ACHN (cell line): ENCODE measurements at regions not wholly inside any gene's neighbourhood (a gene's known extent, or its start where the extent isn't known, plus 50 kb on each side); places are given as distances from the start of the nearest gene placed in this dataset.

Experiments used
- DNase-seq: peaks from one replicate; pipeline ENCODE4 v3.0.0-alpha.2; 2015
- in situ Hi-C: cut with HindIII; loops from 2 replicates; pipeline ENCODE4 v1.10.0; 2017; ENCODE audit warnings: low sequenced_read_pairs, low pct_ligation_motif_present, low pct_unique_long_range_greater_than_20kb

DNA sequence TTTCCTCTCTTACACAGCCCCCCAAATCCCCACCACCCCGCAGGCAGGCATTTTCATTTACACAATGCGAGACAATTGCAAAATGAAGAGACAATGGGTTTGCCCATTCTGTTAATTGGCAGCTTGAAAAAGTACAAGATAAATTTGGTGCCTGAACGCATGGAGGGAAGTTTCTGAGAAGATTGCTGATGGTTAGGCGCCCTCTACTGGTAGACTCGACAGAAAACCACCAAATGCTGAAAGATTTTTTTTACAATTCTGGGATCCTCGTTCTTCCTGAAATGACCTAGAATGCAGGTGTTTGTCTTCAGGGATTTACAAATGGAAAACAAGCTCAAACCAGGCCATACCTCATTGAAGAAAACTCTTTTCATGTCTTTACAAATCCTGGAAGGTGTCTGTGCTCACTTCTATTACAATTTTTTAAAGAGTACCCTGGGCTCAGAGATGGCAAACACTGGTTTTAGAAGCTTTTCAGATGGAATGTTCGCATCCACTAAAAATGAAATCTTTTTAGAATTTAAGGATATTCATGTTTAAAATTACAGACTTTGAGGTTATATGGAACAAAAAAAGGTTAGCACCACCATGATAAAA, 338.5 kb downstream of the PMP22 start:
- DNase-seq: peak; percentile 61
- in situ Hi-C loops: no loop called here

- DNase-seq: no peak
- in situ Hi-C loops: no loop called here
Observed at GRCh38 chr17:14926073-14926472, 339.1 kb downstream of the PMP22 start.

- in situ Hi-C loops: no loop called here
- no peak for DNase-seq
Observed at GRCh38 chr17:14925498-14925897, 339.6 kb downstream of the PMP22 start.

DNA sequence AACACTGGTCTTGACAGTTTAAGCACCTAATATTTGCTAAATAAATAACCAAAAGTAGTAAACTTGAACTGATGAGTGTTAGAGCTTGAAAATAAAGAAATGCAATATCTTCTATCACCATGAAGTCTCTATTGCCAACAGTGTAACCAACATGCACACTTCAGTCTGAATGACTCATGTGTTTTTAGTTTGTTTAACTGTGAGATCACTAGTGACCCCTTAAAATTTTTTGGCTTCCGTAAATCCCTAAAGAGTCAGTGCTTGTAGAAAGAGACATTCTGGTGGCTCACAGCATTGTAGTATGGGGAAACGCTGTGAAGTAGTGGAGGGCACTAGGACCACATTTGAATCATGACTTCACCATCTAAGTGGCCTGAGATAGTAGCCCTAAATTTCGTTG, 341.1 kb downstream of the PMP22 start:
- in situ Hi-C loops: no loop called here

GRCh38 chr17:14922411-14922810, 342.7 kb downstream of the PMP22 start:
- in situ Hi-C loops: no loop called here
- DNase-seq: no peak

More for the DNA sequence above, 341.1 kb downstream of the PMP22 start:
- no peak for DNase-seq

DNA sequence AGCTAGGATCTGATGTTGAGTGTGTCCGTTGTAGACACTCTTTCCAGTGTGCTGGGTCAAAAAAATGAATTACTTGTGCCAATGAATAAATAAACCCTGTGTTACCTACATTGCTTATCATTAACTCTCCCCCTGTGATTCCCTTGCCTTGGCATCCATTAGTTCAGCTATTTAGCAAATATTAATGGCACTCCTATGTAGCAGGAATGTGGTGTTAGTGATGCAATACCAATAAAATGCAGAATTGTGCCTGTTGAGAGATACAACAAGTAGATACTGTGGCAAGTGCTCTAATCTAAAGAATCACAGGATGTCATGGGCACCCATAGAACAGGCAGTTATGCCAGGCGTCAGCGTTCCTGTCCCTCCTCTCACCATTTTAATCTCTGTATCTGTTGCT, 343.2 kb downstream of the PMP22 start:
- no peak for DNase-seq
- in situ Hi-C loops: no loop called here

GRCh38 chr17:14919631-14920213, 345.4 kb downstream of the PMP22 start:
- in situ Hi-C loops: no loop called here
- no peak for DNase-seq

GRCh38 chr17:14919094-14919493, 346.0 kb downstream of the PMP22 start:
- no peak for DNase-seq
- in situ Hi-C loops: no loop called here

DNA sequence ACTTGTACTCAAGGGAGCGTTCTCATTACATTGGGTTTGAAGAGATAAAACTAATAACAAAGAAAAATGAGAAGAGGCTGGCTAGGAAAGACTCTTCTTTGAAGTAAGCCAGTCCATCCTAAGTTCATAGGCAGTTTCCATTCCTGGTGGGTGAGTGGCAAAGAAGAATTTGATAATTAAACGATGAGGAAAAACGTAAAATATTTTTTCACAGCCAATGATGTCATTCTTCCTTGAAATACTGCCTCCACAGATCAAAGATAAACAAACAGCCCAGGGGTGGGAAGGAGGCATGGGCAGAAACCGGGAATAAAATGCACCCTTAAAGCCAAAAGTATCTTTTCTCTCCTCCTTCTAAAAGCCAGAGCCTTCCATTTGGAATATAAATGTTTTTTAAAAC, 346.6 kb downstream of the PMP22 start:
- in situ Hi-C loops: no loop called here
- DNase-seq: no peak

- in situ Hi-C loops: no loop called here
- DNase-seq: no peak
Observed at GRCh38 chr17:14910916-14911315, 354.2 kb downstream of the PMP22 start.

DNA sequence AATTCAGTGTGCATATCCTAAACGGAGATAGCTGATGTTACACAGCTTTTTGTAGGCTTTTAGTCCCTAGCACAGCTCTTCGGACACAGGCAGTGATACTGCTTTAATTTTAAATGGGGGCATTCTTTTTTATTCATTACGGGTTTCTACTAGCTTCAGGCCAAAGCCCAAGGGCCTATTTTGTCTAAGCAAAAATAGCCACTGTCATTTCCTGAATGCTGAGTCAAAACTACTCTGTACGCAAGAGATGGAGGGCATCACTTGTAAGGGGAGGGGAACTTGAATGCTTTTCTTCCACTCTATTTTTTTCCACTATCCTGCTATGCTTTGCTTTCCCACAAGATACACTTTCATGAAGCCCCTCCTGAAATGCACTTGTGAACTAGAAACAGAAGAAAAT, 360.7 kb downstream of the PMP22 start:
- in situ Hi-C loops: no loop called here
- DNase-seq: no peak

- in situ Hi-C loops: no loop called here
- DNase-seq: no peak
Observed at GRCh38 chr17:14903854-14904253, 361.3 kb downstream of the PMP22 start.

GRCh38 chr17:14902803-14903202, 362.3 kb downstream of the PMP22 start:
- in situ Hi-C loops: no loop called here
- no peak for DNase-seq

DNA sequence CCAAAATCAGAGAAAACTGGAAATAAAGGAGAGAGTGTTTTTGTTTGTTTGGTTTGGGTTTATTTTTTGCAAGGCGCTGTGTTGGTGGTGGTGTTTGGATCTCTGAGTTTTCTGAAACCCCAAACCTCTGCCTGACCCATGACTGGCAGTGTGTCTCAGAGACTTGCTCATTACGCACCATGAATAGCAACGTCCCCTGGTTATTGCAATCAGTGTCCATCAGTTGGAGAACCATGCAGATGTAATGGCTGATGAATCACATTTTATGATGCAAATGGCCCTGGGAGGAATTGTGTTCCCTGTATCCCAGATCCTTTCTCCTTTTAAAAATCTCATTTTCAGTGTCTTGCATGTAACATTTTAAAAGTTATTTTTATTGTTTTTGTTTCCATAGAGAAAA, 362.8 kb downstream of the PMP22 start:
- in situ Hi-C loops: no loop called here
- DNase-seq: no peak

GRCh38 chr17:14901376-14901775, 363.8 kb downstream of the PMP22 start:
- DNase-seq: no peak
- in situ Hi-C loops: no loop called here

DNA sequence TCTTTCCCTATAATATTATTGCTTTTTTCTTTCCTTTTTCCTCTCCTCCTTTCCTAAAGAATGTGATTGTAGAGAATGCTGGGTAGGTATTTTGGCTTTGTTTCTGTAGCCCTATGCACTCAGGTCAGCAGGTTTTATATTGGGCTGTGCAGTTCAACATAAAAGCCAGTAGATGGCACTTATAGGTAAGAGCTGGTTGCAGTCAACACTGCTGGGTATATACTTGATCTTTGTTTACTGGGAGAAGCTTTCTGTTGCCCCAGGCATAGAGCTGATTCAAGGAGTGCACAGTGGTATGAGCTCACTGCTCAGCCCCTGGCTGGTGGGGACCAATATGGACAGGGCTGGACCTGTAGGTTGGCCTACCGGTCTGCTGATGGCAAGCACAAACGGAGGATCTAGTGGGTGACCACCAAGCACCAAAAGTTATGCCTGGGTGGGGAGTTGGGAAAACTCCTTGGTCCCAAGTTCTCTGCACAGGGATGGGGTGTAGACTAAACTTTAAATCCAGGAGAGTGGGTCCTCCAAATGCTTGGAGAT, 378.9 kb downstream of the PMP22 start:
- DNase-seq: peak; percentile 26

GRCh38 chr17:14882131-14882530, 383.0 kb downstream of the PMP22 start:
- no peak for DNase-seq
- in situ Hi-C loops: no loop called here

More for the DNA sequence above, 378.9 kb downstream of the PMP22 start:
- in situ Hi-C loops: no loop called here

GRCh38 chr17:14875557-14876412, 389.3 kb downstream of the PMP22 start:
- in situ Hi-C loops: no loop called here
- no peak for DNase-seq

- in situ Hi-C loops: no loop called here
- no peak for DNase-seq
Observed at GRCh38 chr17:14873996-14874395, 391.1 kb downstream of the PMP22 start.
